ENCODE measurements at regions not wholly inside any gene's neighbourhood (a gene's known extent, or its start where the extent isn't known, plus 50 kb on each side); places are given as distances from the start of the nearest gene placed in this dataset.

- TF ChIP-seq CTCF (IDR thresholded peaks at IDR 0.05) (no peak), POLR2A (IDR thresholded peaks at IDR 0.05) (no peak)
Measured at GRCh38 chr17:79464318-79465010, 146.4 kb downstream of the RBFOX3 start.

All from body of pancreas (tissue), 4 donors.